ENCODE measurements at regions not wholly inside any gene's neighbourhood (a gene's known extent, or its start where the extent isn't known, plus 50 kb on each side); places are given as distances from the start of the nearest gene placed in this dataset.
"Not testable (repeated sequence)": the region's sequence is repeated elsewhere in the genome, so short reads cannot be mapped to it uniquely, and the experiment has no call there.

GRCh38 chr9:27690816-27691215 is 117.5 kb upstream of the C9orf72 start:
- TF ChIP-seq CTCF (tag by site-specific recombination; IDR thresholded peaks at IDR 0.05); ZNF239 (tag by site-specific recombination; IDR thresholded peaks at IDR 0.05); ZEB2 (tag by site-specific recombination; IDR thresholded peaks at IDR 0.05); ZNF776 (tag by site-specific recombination; IDR thresholded peaks at IDR 0.05; ENCODE audit: borderline replicate concordance): not testable (repeated sequence)

Data from HEK293 (cell line).